Endometrium (tissue), 2 donors: ENCODE measurements at regions not wholly inside any gene's neighbourhood (a gene's known extent, or its start where the extent isn't known, plus 50 kb on each side); places are given as distances from the start of the nearest gene placed in this dataset.

Experiments
- FAIRE-seq: peaks from 2 replicates; lab custom pipeline; 2012; peaks lifted over from hg19 to GRCh38; lab: Jason Lieb, UNC
- donor health status: control.
- donor health status: control.

- no peak for FAIRE-seq
Measured at GRCh38 chr3:117128872-117129271, 419.3 kb downstream of the TUSC7 start.

- FAIRE-seq = no peak
Measured at GRCh38 chr3:117129516-117129915, 419.9 kb downstream of the TUSC7 start.

- FAIRE-seq = peak; percentile 83
Measured at GRCh38 chr3:117130222-117130621, 420.6 kb downstream of the TUSC7 start.

- FAIRE-seq = no peak
Measured at GRCh38 chr3:117131259-117131658, 421.7 kb downstream of the TUSC7 start.

- FAIRE-seq = no peak
Measured at GRCh38 chr3:117133066-117133465, 423.5 kb downstream of the TUSC7 start.

GRCh38 chr3:117135207-117135606 lies 425.6 kb downstream of the TUSC7 start:
- FAIRE-seq = no peak

- no peak for FAIRE-seq
Measured at GRCh38 chr3:117136003-117136402, 426.4 kb downstream of the TUSC7 start.

- FAIRE-seq = no peak
Measured at GRCh38 chr3:117137065-117137464, 427.5 kb downstream of the TUSC7 start.

GRCh38 chr3:117139681-117140080 lies 430.1 kb downstream of the TUSC7 start:
- no peak for FAIRE-seq

- FAIRE-seq = no peak
Measured at GRCh38 chr3:117141812-117142211, 432.2 kb downstream of the TUSC7 start.

- no peak for FAIRE-seq
Measured at GRCh38 chr3:117144853-117145252, 435.3 kb downstream of the TUSC7 start.

- FAIRE-seq = no peak
Measured at GRCh38 chr3:117145677-117146076, 436.1 kb downstream of the TUSC7 start.

- no peak for FAIRE-seq
Measured at GRCh38 chr3:117146571-117146970, 437.0 kb downstream of the TUSC7 start.

- no peak for FAIRE-seq
Measured at GRCh38 chr3:117149584-117149983, 440.0 kb downstream of the TUSC7 start.

GRCh38 chr3:117150628-117151027 lies 441.0 kb downstream of the TUSC7 start:
- no peak for FAIRE-seq

GRCh38 chr3:117160176-117160575 lies 450.6 kb downstream of the TUSC7 start:
- no peak for FAIRE-seq

GRCh38 chr3:117161816-117162215 lies 452.2 kb downstream of the TUSC7 start:
- no peak for FAIRE-seq

GRCh38 chr3:117165176-117165575 lies 455.6 kb downstream of the TUSC7 start:
- FAIRE-seq = no peak

- FAIRE-seq = no peak
Measured at GRCh38 chr3:117165601-117166051, 456.0 kb downstream of the TUSC7 start.

- FAIRE-seq = no peak
Measured at GRCh38 chr3:117168896-117169295, 459.3 kb downstream of the TUSC7 start.

GRCh38 chr3:117170094-117170493 lies 460.5 kb downstream of the TUSC7 start:
- FAIRE-seq = no peak

GRCh38 chr3:117171124-117171523 lies 461.5 kb downstream of the TUSC7 start:
- FAIRE-seq = no peak

- no peak for FAIRE-seq
Measured at GRCh38 chr3:117172426-117172825, 462.8 kb downstream of the TUSC7 start.

- FAIRE-seq = no peak
Measured at GRCh38 chr3:117181222-117181621, 471.6 kb downstream of the TUSC7 start.

GRCh38 chr3:117184574-117184973 lies 475.0 kb downstream of the TUSC7 start:
- FAIRE-seq = no peak
